BJ (cell line): ENCODE measurements at regions not wholly inside any gene's neighbourhood (a gene's known extent, or its start where the extent isn't known, plus 50 kb on each side); places are given as distances from the start of the nearest gene placed in this dataset.
"Not testable (repeated sequence)": the region's sequence is repeated elsewhere in the genome, so short reads cannot be mapped to it uniquely, and the experiment has no call there.

Experiments
- CTCF ChIA-PET: fragments of 350-600 bp; formaldehyde crosslinking; extraction: SDS; loops from one replicate; lab custom pipeline; 2021; ENCODE audit warnings: antibody characterized with exemption, inconsistent platforms; lab: Yijun Ruan, JAX
- POLR2A ChIA-PET: fragments of 300-600 bp; sonication (Branson Sonifier 250); formaldehyde crosslinking; extraction: SDS; loops from one replicate; lab custom pipeline; 2021; ENCODE audit warnings: antibody characterized with exemption; lab: Charles Lee
- DNase-seq: peaks from one replicate; pipeline ENCODE4 v3.0.0-alpha.2; 2011; ENCODE audit warnings: low read depth
- H3K27me3 ChIP-seq: 2 replicates; pipeline ENCODE4 v1.6.0; 2011; ENCODE audit warnings: low read length; ENCODE audit not compliant: control insufficient read depth, insufficient read depth
- H3K36me3 ChIP-seq: 2 replicates; pipeline ENCODE4 v1.5.1; 2011; ENCODE audit warnings: low read length; ENCODE audit not compliant: control insufficient read depth, insufficient read depth
- H3K4me3 ChIP-seq: 2 replicates; pipeline ENCODE4 v1.5.1; 2011; ENCODE audit warnings: low read depth, mild to moderate bottlenecking, control low read depth, low read length
- CTCF ChIP-seq: IDR thresholded peaks from 2 replicates; pipeline ENCODE4 v1.5.1; 2011; ENCODE audit warnings: low read depth, mild to moderate bottlenecking, control low read depth, inconsistent platforms, low read length, moderate library complexity; ENCODE audit not compliant: insufficient read depth

- DNase-seq: no peak
- ChIA-PET CTCF (interaction anchor here (0.8 to 12.9 kb wide), 11 partner anchors 10 to 369 kb away, joined by 3 to 171 read pairs (median 4); partner anchors contain the start of gene REEP5), POLR2A (no interaction called here)
- TF ChIP-seq CTCF: no peak
- H3K27me3 ChIP-seq: 0 out of 2 replicates have a peak, but pooled peaks cover 2% of the 10 kb centered on the region
- H3K36me3 ChIP-seq: no peaks in the 10 kb centered on the region
- H3K4me3 ChIP-seq: no peak overlapping the region
Measured at GRCh38 chr5:112552791-112553190, 133.7 kb upstream of the EPB41L4A start.

- no peak for TF ChIP-seq CTCF
- Histone ChIP-seq H3K36me3 (no peaks in the 10 kb centered on the region), H3K27me3 (0 out of 2 replicates have a peak, but pooled peaks cover 2% of the 10 kb centered on the region), H3K4me3 (no peak overlapping the region)
- POLR2A ChIA-PET: no interaction called here
- CTCF ChIA-PET: interaction anchor here (1.0 to 12.9 kb wide), 7 partner anchors 8 to 296 kb away, joined by 3 to 171 read pairs (median 4); no protein-coding TSS in a partner anchor
- no peak for DNase-seq
Measured at GRCh38 chr5:112554101-112554977, 135.3 kb upstream of the EPB41L4A start.

- Histone ChIP-seq H3K4me3 (no peak overlapping the region), H3K36me3 (no peaks in the 10 kb centered on the region)
- POLR2A ChIA-PET: no interaction called here
Measured at GRCh38 chr5:112555197-112555596, 136.1 kb upstream of the EPB41L4A start.

GRCh38 chr5:112555691-112556090 lies 136.6 kb upstream of the EPB41L4A start:
- Histone ChIP-seq H3K4me3 (no peak overlapping the region), H3K27me3 (0 out of 2 replicates have a peak, but pooled peaks cover 2% of the 10 kb centered on the region), H3K36me3 (no peaks in the 10 kb centered on the region)
- DNase-seq: no peak
- ChIA-PET CTCF (interaction anchor here (0.8 to 12.9 kb wide), 5 partner anchors 10 to 420 kb away, joined by 3 to 171 read pairs (median 6); partner anchors contain the start of gene DCP2), POLR2A (no interaction called here)
- no peak for TF ChIP-seq CTCF

More at GRCh38 chr5:112555197-112555596, 136.1 kb upstream of the EPB41L4A start:
- no peak for DNase-seq
- H3K27me3 ChIP-seq: 0 out of 2 replicates have a peak, but pooled peaks cover 2% of the 10 kb centered on the region
- TF ChIP-seq CTCF: no peak
- CTCF ChIA-PET: interaction anchor here (1.1 to 12.9 kb wide), 6 partner anchors 9 to 421 kb away, joined by 3 to 171 read pairs (median 5); partner anchors contain the start of gene DCP2

- CTCF ChIA-PET: interaction anchor here (12.9 kb wide), 1 partner anchor 199 kb away, joined by 171 read pairs; no protein-coding TSS in a partner anchor
- POLR2A ChIA-PET: interaction anchor here (0.6 kb wide), 1 partner anchor 1053 kb away, joined by 4 read pairs; no protein-coding TSS in a partner anchor
- H3K4me3 ChIP-seq, DNase-seq, H3K27me3 ChIP-seq, H3K36me3 ChIP-seq: not testable (repeated sequence)
Measured at GRCh38 chr5:112559501-112559900, 140.4 kb upstream of the EPB41L4A start.
